Stimulated activated CD4-positive, alpha-beta T cell treated with anti-CD3 and anti-CD28 coated beads, Interleukin-15, amount 100 ng/mL, for 48 hours (primary cell): ENCODE measurements at regions not wholly inside any gene's neighbourhood (a gene's known extent, or its start where the extent isn't known, plus 50 kb on each side); places are given as distances from the start of the nearest gene placed in this dataset.

ENCODE experiments used
- DNase-seq, 2 donors: peaks; one replicate each; pipeline ENCODE4 v3.0.0-alpha.2; 2020; ENCODE audit warnings: low read depth in 2 of 2

- no peak for DNase-seq
Measured at GRCh38 chr7:50962962-50963374, 180.3 kb upstream of the GRB10 start.

DNA sequence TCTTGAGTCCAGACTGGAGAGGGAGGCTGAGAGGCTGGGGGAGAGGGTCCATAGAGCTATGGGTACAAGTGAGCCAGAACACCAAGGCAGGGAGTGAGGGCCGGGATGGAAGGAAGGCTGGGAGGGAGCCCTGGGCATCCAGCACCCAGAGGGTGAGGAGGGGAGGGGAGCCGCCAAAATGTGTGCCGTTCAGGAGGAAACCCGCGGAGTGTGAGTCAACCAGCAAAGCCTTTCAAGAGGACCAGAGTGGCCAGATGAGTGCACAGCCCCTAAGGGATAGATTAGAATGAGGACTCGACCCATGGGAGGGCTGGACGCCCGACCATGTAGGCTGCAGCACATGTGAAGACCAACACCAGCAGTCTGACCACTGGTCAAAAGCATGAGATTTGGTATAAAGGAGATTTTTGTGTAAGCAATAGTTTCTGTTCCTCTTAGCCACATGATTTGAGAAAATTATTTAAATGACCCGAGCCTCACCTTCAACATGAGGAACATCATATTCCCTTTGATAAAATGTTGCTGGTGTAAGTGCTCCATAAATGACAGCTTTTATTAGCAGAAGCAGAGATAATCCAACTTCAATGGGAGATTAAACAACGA is 179.7 kb upstream of the GRB10 start:
- no peak for DNase-seq

DNA sequence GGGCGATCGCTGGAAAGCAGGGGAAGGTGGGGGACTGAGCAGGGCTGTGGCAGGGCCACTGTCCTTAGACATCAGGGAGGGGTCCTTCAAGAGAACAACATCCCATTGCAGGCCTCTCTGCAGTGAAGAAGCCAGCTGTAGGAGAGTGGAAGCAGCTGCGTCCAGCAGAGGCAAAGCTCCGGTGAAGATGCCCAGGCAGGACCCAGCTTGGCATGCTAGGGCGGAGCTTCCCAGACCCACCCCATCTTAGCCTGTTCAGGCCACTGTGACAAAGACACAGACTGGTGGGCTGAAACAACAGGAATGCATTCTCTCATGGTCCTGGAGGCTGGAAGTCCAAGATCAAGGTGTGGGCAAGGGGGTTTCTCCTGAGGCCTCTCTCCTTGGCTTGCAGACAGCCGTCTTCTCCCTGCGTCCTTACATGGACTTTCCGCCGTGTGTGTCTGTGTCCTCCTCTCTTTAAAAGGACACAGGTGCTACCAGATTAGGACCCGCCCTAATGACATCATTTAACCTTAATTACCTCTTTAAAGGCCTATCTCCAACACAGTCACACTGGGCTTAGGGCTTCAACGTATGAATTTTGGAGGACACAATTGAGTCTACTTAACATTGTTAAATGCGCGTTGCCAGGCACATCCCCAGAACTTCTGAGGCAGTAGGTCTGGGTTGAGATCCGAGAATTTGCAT is 178.1 kb upstream of the GRB10 start:
- no peak for DNase-seq

GRCh38 chr7:50959991-50960390 is 177.3 kb upstream of the GRB10 start:
- DNase-seq: no peak

GRCh38 chr7:50959560-50959959 is 176.9 kb upstream of the GRB10 start:
- no peak for DNase-seq

DNA sequence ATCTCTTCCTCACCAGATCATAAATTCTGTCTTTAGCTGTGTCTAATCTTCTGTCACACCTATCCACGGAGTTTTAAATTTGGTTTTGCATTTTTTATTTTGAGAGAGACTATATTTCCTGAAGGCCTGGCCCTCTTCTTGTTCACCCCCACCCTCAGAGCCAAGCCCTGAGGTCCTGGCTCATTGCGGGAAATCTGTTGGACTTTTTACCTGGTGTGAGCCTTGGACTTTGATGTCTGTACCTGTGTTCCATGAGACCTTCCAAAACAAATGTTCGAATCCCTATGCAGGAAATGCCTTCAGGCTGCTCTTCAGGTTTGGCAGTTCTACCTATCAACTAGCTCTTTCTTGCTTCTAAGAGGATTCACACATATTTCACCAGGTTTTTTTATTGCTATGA is 175.2 kb upstream of the GRB10 start:
- DNase-seq: no peak

DNA sequence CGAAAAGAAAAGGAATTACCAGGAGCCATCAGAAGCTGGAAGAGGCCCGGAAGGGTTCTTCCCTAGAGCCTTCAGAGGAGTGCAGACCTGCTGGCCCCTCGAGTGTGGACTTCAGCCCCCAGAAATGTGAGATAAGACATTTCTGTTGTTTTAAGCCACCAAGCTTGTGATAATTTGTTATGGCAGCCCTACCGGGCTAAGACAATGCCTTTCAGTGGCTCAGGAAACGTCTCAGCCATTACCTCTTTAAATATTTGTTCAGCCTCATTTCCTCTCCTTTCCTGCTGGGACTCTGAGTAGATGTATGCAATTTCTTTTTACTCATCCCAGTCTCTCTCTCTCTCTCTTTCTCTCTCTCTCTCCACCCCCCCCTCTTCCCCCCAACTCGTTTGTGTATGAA is 174.7 kb upstream of the GRB10 start:
- no peak for DNase-seq

DNA sequence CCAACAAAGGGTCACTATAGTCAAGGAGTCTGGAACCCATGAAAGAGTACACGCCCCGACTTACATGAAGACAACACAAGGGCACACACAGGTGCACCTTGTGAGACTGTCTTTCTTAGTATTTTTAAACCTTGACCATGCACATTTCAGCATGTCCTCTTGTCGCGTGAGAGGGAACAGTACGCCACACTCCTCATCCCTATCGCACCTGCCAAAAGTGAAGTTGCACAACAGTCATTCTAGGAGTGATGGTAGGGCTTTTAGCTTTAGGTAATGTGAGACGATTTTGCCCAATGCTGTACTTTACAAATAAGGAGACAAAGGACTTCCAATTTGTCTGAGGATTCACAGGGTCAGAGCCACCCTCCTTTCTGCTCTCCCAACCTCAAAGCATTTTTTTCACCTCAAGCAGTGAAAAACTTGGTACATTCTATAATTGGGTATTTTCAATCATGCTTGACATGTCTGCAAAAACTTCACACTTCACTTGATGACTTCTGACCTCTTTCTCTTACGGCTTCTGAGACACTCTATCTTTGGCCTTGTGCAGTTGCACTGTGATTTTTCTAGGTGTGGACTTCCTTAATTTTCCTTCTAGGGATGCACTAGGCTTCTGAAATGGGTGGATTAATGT is 173.9 kb upstream of the GRB10 start:
- DNase-seq: no peak

- DNase-seq: no peak
Measured at GRCh38 chr7:50954716-50955115, 172.0 kb upstream of the GRB10 start.

DNA sequence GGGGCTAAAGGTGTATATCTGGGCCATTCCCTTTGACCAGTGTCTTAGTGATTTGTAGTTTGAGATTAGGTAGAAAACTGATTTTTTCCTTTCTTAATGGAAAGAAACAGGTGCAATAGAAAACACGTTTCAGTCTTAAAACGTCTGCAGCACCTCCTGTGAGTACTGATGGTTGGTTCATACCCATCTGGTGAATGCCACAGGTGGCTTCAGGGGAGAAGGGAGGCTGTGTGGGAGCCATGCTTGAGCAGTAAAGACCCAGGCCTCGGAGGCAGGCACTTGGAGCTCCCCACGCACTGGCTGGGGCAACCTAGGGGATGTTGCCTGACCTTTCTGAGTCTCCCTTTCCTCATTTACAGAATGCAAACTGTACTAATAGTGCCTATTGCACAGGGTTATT is 171.5 kb upstream of the GRB10 start:
- DNase-seq: no peak

DNA sequence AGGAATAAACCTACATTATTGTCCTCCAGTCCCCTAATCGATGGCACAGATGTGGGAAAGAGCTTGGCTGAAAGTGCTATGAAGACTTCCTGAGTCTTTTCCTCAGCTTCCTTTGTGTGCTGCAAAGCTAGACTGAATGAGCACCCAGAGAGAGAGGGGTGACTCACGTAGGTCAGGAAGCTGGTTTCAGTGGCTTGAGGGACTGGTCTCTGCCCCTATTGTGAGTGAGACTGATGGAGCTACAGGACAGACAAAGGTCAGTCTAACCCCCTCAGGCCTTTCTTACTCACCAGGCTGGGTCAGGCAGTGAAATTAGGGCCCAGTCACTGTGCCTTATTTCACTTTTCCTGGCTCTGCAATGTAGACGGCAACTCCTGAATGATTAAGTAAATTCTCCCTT is 171.1 kb upstream of the GRB10 start:
- DNase-seq: no peak

DNA sequence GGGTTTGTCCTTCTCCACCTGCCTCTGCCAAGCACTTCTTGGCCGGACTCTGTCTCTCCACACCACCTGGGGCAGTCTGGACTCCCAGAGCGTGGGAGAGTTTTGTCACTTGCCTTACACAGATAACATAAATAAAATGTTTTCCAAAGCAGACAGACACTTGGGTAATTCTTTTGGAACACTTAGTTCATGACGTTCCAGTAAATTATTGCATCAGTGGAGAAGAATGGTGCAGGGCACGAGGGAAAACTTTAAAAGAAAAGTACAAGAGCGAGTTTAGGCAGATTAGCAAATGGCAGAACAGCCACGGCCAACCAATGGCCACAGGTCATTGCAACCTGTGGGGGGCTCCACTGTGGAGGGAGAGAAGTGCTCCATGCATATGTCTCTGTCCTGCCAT is 170.6 kb upstream of the GRB10 start:
- DNase-seq: no peak

GRCh38 chr7:50952544-50952943 is 169.8 kb upstream of the GRB10 start:
- DNase-seq: no peak

DNA sequence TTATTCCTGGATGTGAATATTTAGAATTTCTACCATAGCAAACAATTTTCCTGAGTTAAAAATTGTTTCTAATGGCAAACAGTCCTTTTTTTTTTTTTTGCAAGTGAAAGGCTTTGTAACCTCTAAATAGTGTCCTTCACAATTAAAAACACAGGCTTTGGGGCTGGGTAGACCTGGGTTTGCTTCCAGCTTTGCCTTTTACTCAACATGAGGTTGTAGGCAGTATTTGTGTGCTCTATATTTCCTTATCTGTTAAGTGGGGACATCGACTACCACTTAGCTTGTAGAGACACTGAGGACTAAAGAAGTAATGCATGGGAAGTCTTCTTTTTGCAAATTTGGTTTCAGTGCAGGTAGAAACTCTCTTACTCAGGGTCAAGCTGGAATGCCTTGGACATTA is 169.4 kb upstream of the GRB10 start:
- no peak for DNase-seq

- no peak for DNase-seq
Measured at GRCh38 chr7:50943482-50943881, 160.8 kb upstream of the GRB10 start.

GRCh38 chr7:50941525-50941924 is 158.8 kb upstream of the GRB10 start:
- no peak for DNase-seq

DNA sequence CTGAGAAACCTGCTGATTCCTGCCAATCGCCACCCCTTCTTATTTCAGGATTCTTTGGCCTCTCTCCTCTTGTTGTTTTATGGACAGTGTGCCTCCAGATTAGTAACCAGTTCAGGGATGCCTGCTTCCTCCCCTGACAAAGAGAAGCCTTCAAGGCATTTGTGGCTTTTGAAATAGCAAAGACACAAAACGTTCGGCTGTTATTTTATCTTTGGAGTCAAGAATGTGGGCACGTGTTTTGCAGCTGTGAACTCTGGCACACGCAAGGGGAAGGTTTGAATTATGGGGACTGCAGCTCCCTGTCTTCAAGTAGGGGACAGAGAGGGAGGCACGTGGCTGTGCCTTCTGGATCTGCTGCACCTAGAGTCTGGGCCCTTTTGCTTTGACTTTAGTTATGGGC is 157.9 kb upstream of the GRB10 start:
- DNase-seq: no peak

- DNase-seq: no peak
Measured at GRCh38 chr7:50939021-50939420, 156.3 kb upstream of the GRB10 start.

GRCh38 chr7:50937727-50938126 is 155.0 kb upstream of the GRB10 start:
- DNase-seq: no peak

DNA sequence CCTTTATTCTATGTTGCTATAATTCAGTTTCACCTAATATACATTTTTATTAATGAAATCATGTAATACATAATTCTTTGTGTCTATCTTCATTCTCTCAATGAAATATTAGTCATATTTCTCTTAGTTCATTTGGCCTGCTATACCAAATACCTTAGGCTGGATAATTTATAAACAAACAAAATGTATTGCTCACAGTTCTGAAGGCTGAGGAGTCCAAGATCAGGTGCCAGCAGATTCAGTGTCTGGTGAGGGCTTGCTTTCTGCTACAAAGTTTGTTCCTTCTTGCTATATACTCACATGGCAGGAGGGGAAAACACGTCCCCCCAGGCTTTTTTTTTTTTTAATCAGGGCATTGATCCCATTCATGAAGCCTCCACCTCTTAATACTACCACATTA is 143.4 kb upstream of the GRB10 start:
- DNase-seq: no peak

GRCh38 chr7:50923476-50923875 is 140.8 kb upstream of the GRB10 start:
- DNase-seq: no peak

DNA sequence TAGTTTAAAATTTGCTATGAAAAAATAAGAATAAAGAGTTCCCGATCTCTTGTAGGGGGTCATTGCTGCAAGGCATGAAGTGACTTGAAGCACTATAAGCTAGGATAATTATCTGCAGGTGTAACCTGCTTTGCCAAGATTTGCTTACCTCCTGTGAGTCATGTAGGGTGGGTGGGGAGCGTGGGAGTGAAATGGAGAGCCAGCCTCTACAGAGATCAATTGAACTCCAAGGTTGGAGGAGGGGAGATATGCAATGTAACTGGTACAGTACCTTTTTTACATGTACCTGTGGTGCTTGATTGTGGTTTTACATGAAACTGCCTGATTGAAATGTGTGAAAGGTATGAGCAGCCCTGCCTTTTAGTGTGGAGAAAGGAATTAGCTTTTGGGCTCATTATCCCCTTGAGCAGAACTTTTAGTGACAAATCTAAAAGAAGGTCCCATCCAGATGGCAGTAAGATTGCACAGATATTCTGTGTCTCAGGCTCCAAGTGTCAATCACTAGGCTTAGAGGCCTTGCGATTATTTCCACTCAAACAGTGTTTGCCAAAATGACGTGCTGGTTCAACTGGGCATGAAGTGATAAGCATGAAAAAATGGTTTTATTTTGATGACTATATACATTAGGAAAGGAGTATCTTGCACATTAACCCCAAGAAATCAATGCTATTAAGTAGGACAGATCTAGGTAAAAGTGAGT is 138.6 kb upstream of the GRB10 start:
- peak in 1 of 2 donors; percentile 7 for DNase-seq
